GM12891 (cell line): ENCODE measurements at regions not wholly inside any gene's neighbourhood (a gene's known extent, or its start where the extent isn't known, plus 50 kb on each side); places are given as distances from the start of the nearest gene placed in this dataset.

Source experiments
- DNase-seq: peaks from one replicate; pipeline ENCODE4 v3.0.0; 2011; ENCODE audit warnings: low spot score; ENCODE audit not compliant: insufficient read length
- FAIRE-seq: peaks from 2 replicates; lab custom pipeline; 2011; peaks lifted over from hg19 to GRCh38; lab: Jason Lieb, UNC
- PAX5 ChIP-seq: IDR thresholded peaks from 2 replicates; pipeline ENCODE4 v1.6.1; 2011; ENCODE audit warnings: low read length, moderate library complexity, mild to moderate bottlenecking; ENCODE audit not compliant: insufficient read depth, severe bottlenecking
- POLR2A ChIP-seq: IDR thresholded peaks from 2 replicates; pipeline ENCODE4 v1.6.1; 2011; ENCODE audit warnings: low read depth, low read length, control low read depth
- POLR2AphosphoS5 ChIP-seq: IDR thresholded peaks from 2 replicates; pipeline ENCODE4 v1.6.1; 2011; ENCODE audit warnings: low read depth, low read length, control low read depth
- POU2F2 ChIP-seq: IDR thresholded peaks from 2 replicates; pipeline ENCODE4 v1.6.1; 2011; ENCODE audit warnings: low read depth, mild to moderate bottlenecking, control low read depth, low read length, moderate library complexity
- SPI1 ChIP-seq: IDR thresholded peaks from 2 replicates; pipeline ENCODE4 v1.6.1; 2011; ENCODE audit warnings: low read depth, low read length, control low read depth
- TAF1 ChIP-seq: IDR thresholded peaks from 2 replicates; pipeline ENCODE4 v1.6.1; 2011; ENCODE audit warnings: low read depth, low read length, control low read depth

DNA sequence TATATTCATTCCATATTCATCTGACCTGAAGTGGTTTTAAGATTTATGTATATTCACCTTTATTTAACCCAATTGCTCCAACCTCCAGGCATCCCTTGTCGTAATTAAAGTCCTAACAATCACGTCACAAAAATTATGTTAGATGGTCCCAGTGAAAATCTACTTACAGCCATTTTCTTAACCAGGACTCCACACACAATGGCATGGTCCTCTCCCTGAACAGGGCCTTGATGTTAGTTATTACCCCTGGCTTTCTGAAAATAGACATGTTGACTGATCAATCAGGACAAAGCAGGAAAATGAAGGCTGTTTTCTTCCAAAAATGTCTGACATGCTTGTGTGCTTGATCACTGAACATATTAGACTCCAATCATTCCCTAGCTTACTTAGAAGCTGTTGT, 542.7 kb upstream of the SLITRK5 start:
- TF ChIP-seq POLR2AphosphoS5, result no peak
- no peak for TF ChIP-seq PAX5
- no peak for TF ChIP-seq TAF1
- FAIRE-seq (no peak), DNase-seq (no peak)

GRCh38 chr13:87129602-87130300, 541.4 kb upstream of the SLITRK5 start:
- TF ChIP-seq TAF1 (no peak), POLR2A (no peak), POU2F2 (no peak), SPI1 (no peak), PAX5 (no peak), POLR2AphosphoS5 (no peak)
- FAIRE-seq, result no peak
- no peak for DNase-seq

- DNase-seq (no peak), FAIRE-seq (no peak)
- TF ChIP-seq POU2F2 (no peak), POLR2A (no peak), TAF1 (no peak), POLR2AphosphoS5 (no peak), SPI1 (no peak), PAX5 (no peak)
Measured at GRCh38 chr13:87130423-87130822, 540.7 kb upstream of the SLITRK5 start.

GRCh38 chr13:87131611-87132010, 539.6 kb upstream of the SLITRK5 start:
- FAIRE-seq, result no peak
- no peak for DNase-seq
- no peak for TF ChIP-seq POLR2A
- no peak for TF ChIP-seq POLR2AphosphoS5

DNA sequence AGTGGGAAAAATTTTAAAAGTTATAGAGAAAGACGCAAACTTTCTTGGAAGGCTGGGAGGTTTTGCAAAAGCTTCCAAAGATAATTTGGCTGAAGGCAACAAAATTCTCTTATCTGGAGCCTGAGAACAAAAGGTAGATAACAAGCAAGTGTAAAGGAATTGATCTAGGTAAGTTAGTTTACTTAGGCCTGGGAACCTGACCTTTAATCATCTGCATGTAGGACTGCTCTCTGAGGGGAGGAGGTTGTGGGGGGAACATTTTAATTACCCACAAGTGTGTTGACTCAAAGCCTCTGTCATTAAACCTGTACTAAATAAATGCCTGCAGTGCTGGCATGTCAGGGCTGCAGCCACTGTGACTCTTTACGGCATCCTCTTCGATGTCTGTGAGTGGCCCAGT, 532.3 kb upstream of the SLITRK5 start:
- DNase-seq (no peak), FAIRE-seq (no peak)
- TF ChIP-seq SPI1 (no peak), POLR2A (no peak), TAF1 (no peak), POLR2AphosphoS5 (no peak), PAX5 (no peak), POU2F2 (no peak)

GRCh38 chr13:87147076-87147475, 524.1 kb upstream of the SLITRK5 start:
- FAIRE-seq, result no peak
- no peak for TF ChIP-seq SPI1
- no peak for TF ChIP-seq PAX5
- no peak for TF ChIP-seq POU2F2
- no peak for TF ChIP-seq POLR2AphosphoS5
- no peak for TF ChIP-seq POLR2A
- no peak for TF ChIP-seq TAF1
- no peak for DNase-seq

GRCh38 chr13:87153371-87153770, 517.8 kb upstream of the SLITRK5 start:
- TF ChIP-seq TAF1 (no peak), PAX5 (no peak)
- DNase-seq (no peak), FAIRE-seq (no peak)

- no peak for DNase-seq
- TF ChIP-seq SPI1, result no peak
- no peak for TF ChIP-seq TAF1
- TF ChIP-seq POU2F2, result no peak
- TF ChIP-seq POLR2AphosphoS5, result no peak
- FAIRE-seq, result no peak
Measured at GRCh38 chr13:87166348-87166747, 504.8 kb upstream of the SLITRK5 start.

DNA sequence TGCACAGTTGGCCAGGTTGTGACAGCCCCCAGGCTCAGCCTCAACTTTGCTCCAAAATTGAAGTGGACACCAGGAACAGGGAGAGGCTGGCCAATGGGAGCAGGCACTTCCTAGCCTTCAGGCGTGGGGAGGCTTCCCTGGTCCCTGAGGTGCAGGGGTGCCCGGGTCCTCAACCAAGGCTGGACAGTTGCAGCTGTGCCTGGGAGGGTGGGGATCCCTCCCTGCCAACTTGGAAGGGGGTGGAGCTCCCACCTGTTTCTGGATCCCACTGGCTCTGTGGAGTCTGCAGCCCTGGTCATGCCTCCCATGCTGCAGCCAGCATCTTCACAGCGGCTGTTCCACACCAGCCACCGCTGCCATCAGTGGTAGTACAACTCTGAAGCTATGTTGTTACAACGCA, 502.8 kb upstream of the SLITRK5 start:
- no peak for DNase-seq

GRCh38 chr13:87169337-87169736, 501.8 kb upstream of the SLITRK5 start:
- FAIRE-seq, result no peak
- DNase-seq, result no peak
- TF ChIP-seq TAF1 (no peak), POU2F2 (no peak), SPI1 (no peak), PAX5 (no peak), POLR2AphosphoS5 (no peak)

More for the DNA sequence above, 502.8 kb upstream of the SLITRK5 start:
- TF ChIP-seq SPI1, result no peak
- TF ChIP-seq PAX5, result no peak
- no peak for TF ChIP-seq POU2F2
- no peak for TF ChIP-seq POLR2A
- no peak for TF ChIP-seq TAF1
- no peak for TF ChIP-seq POLR2AphosphoS5
- no peak for FAIRE-seq
